GM19099 (cell line): ENCODE measurements at regions not wholly inside any gene's neighbourhood (a gene's known extent, or its start where the extent isn't known, plus 50 kb on each side); places are given as distances from the start of the nearest gene placed in this dataset.

Experiments
- POLR2A ChIP-seq: IDR thresholded peaks from 3 replicates; pipeline ENCODE4 v1.6.1; 2011; ENCODE audit warnings: low read depth; ENCODE audit not compliant: insufficient read length; ENCODE audit errors: extremely low read depth

DNA sequence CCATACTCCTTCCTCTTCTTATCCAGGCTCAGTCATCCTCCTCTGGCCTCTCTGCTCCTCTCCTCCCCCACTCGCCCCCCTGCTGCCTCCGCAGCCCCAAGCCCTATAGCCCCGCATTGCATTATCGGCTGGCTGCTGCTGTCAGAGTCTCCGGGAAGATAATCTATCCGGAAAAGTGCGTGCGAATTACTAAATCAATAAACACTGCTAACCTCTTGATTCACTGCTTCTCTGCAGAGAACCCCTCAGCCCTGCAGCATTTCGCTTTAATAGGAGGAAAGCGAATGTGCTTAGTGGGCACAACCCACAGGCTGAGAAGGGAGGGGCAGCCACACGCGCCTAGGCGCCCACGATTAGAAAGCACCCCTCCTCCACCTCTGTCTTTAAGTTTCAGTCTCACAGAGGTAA lies 167.6 kb downstream of the ABHD5 start:
- no peak for TF ChIP-seq POLR2A

DNA sequence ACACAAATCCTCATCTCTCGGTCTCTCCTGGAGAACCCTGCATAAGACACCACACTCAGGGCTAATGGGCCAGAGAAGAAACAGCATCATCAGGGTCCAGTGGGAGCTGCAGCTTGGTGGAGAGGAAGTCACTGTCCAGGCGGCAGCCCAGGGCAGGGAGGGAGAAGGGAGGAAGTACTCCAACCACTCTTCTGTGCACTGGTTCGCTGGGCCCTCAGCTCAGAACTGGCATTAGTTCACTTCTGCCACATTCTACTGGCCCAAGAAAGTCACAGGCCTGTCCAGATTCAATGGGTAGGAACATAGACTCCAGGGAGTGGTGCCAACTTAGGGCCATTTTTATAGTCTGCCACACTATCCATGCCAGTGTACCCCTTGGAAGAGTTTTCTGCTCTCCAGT lies 169.0 kb downstream of the ABHD5 start:
- no peak for TF ChIP-seq POLR2A

DNA sequence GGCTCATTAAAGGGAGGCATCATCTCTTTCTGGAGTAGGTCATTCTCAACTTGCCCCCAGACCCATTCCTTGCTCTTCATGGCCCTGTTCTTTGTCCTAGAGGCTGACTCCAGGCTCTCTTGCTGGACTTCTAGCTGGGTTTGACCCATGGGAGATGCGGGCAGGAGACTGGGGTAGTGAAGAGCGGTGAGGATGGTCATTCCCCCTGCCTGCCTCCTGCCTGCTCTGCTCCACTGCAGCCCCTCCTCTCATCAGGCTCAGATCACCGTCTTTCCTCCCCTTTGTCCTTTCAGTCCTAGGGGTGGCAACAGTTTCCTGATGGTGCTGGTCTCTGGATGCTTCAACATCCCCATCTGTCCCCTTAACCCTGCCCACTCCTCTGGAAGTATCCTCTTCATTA lies 170.9 kb downstream of the ABHD5 start:
- TF ChIP-seq POLR2A = no peak

DNA sequence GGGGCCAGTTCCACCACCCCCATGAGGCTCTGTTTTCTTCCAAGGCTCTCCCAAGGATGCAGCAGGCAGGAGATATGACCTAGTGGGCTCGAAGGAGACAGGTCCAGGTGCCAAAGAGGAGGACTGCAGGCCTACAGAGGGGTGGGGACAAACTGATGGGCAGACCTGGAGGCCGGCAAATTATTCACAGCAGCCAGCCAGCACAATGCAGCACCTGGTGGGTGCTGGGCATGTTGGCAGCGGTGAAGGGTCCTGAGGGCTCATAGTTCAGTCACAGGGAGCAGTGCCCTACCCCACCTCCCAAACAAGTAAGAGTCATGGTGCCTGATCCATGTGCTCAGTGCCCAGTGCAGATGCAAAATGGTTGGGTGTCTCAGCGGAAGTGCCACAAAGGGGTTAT lies 171.7 kb downstream of the ABHD5 start:
- no peak for TF ChIP-seq POLR2A

DNA sequence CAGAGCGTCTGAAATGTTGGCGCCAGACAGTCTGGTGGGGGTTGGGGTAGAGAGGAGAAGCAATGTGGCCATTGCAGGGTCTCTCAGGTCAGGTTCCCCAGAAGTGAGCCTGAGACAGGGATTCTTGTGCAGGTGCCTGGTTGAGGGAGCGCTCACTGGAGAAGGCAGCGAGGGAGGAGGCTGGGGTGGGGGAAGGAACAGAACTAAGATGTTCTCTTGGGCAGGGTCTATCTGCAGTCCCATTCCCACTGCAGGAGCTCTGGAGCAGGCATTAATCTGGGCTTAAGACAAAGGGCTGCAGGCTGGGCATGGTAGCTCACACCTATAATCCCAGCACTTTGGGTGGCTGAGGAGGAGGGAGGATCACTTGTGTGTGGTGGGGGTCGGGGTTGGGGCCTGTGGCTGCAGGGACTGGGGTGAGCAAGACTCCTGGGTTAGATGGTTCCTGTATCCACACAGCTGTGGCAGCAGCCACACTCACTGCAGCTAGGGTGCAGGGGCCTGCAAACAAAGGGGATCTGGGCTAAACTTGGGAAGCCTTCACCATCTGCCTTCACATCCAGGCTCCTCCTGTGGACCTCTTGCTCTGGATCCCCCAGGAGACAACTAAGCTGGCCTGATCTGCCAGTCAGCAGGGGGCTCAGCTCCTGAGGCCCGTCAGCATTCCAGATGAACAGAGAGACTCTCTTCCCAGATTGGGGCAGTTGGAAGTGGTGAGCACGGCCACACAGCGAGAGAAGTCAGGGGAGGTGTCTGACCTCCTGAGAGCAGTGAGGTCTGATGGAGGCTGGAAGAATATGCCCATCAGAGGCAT lies 172.5 kb downstream of the ABHD5 start:
- no peak for TF ChIP-seq POLR2A

DNA sequence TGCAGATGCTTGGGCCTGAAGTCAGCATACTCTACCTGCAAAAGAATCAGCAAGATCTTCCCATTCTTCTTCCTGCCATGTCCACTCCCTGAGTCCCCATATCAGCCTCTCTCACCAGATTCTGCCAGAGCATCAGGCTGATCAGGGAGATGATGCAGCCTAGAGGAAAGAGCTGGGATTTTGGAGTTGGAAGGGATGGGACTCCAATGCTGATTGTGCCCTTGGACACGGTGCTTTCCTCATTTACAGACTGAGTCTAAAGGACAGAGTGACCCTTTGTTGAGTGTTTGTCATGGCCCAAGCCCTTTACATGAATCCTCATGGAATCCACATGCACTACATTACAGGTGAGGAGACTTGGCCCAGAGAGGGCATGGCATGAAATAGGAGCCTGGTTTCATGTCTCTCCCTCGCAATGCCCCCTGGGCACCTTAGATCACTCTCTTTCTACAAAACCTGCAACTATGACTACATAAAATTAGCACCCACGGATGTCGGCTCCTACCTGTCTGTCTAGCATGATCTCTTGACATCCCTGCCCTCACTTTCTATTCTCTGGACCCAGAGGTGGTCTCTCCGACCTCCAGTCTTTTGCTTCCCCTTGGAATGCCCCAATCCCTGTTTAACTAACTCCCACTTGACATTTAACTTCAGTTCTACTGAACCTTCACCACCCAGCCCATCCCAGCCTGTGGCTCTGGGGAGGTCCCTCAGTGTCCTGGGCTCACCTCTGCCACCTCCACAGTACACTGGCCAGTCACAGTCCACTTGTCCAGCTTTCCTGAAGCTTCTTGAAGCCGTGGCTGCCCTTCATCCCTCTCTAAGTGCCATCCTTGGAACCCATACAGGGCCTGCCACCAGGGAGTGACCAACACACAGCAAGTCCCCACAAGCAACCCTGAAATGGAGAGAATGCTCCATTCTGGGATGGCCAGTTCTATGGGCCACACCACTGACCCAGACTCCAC lies 173.5 kb downstream of the ABHD5 start:
- TF ChIP-seq POLR2A = no peak

DNA sequence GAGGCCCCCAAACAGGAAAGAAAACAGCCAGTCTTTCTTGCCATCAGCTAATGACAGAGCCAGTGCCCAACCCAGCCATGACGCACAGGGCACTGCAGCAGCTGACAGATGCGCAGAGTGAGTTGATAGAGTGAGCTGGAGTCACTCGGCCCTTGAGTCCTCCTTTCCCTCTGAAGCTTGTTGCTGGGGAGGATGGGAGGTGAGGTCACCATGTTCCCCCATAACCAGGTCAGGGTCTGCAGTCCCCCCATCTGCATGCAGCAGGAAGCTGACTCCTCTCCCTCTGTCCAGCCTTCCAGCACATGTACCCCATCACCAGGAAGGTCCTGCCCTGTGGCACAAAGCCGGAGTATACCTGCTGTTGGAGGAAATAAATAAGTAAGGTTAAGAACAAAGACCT lies 174.6 kb downstream of the ABHD5 start:
- no peak for TF ChIP-seq POLR2A

DNA sequence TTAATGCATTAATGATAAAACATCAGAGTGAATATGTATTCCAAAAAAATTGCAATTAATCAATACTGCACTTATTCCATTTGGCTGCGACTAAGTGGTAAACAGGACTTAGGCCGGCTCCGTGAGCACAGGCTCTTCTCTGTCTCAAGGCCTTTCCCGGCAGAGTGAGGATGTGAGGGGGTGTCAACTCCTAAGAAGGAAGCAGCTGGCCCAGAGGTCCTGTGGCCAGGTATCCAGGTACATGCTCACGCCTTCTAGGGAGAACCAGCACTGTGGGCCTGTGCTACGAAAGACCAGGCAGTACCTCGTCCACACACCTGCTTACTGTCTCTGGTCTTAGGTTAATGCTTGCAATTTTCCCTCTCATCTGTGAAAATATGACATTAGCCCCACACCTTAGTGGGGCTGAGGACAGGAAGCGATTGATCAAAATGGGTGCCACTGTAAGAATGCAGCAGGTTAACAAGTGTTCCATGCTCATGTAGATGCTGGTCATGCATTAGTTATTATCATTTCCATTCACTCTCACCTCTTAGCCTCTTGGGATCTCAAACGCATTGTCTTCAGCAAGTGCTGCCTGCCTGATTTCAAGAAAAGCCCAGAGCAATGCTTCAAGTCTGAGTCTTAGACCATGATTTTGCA lies 175.3 kb downstream of the ABHD5 start:
- no peak for TF ChIP-seq POLR2A

DNA sequence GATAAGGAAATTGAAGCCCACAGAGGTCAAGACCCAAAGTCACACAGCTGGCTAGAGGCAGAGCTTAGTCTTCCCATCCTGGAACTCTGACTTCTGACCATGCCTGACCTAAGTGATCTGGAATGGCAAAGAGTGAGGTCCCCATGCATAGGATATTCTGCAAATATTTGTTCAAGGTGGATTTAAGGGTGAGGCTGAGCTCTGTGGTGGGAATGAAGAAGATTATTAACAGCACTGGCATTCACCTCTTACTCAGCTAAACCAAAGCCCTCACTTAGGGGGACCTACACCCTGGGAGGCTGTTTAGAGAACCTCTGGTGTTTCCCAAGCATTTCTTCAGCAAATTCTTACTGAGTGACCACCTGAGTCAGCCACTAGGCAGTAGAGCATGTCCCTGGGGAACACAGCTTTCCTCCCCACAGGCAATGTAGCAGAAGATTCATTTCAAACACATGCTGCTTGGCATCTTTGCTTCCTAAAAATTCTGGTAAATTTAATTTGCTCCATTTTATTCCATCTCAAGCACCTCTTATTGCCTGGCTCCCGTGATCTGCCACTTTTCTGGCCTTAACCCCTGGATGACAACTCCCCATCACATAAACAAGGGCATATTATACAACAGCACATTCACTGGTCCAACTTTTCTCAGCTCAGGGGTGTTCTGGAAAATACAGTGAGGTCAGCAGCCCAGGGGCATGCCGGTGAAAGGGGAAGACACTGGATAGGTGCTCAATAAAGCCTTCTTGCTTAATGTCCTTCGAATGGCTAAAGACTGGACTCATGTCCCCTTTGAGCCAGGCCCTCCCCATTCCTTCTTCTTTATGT lies 176.0 kb downstream of the ABHD5 start:
- no peak for TF ChIP-seq POLR2A

DNA sequence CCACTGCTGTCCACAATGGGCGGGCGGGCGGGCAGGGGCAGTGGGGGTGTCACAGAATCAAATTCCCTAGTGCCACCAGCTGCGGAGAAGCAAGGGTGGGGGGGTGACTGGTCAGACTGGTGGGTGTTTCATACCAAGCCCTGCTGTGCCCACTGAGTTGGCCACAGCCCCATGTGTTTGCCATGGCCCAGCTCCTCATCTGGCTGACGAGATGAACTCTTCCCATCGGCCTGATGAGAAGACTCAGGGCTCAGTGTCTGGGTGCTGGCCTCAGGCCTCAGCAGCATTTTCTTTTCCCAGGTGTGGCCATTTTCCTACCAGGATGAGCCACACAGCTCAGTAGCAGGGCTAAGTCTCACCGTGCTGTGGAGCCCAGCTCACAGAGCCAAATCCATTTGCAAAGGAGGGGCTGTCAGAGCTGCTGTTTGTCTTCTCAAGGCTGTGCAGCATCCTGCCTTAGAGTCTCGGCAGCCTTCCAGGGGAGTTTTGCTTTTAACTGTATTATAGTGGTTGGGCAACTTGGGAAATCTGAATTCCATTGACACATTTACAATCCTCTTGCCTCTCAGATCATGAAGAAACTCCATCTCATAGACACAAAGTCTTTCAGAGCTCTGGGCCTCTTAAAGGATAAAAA lies 176.8 kb downstream of the ABHD5 start:
- no peak for TF ChIP-seq POLR2A

DNA sequence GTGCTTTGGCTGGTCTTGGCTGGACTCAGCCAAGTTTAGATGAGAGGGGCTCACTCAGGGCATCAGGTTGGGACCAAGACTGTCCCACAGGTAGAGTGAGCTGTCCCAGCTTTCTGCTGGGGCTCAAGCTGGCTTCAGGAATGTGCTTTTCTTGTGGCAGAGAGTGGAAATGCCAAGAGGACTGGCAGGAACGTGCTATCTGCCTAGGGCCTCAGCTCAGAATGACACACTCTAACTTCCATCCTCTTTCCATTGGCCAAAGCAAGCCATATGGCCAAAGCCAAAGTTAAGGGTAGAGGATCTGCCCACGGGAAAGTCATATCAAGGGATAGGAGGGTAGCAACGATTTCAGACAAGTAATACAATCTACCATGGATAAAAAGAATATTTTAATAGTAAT lies 178.8 kb downstream of the ABHD5 start:
- no peak for TF ChIP-seq POLR2A

DNA sequence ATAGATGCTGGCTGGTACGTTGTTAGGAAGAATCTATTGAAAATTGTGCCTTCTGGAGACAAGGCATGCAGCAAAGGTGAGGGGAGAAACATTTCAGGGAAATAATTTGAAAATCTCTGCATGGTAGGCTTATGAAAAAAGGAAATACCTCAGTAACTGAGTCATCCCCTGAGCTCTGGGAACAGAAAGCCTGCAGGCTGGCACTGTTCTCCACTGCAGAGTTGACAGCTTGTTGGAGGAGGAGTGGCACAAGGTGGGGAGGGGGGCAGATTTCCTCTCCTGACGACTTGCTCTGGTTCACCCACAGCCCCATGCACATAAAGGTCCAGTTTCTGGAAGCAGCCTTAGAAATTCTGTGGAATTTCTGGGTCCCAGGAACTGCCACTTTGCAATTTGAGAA lies 179.4 kb downstream of the ABHD5 start:
- TF ChIP-seq POLR2A = no peak

DNA sequence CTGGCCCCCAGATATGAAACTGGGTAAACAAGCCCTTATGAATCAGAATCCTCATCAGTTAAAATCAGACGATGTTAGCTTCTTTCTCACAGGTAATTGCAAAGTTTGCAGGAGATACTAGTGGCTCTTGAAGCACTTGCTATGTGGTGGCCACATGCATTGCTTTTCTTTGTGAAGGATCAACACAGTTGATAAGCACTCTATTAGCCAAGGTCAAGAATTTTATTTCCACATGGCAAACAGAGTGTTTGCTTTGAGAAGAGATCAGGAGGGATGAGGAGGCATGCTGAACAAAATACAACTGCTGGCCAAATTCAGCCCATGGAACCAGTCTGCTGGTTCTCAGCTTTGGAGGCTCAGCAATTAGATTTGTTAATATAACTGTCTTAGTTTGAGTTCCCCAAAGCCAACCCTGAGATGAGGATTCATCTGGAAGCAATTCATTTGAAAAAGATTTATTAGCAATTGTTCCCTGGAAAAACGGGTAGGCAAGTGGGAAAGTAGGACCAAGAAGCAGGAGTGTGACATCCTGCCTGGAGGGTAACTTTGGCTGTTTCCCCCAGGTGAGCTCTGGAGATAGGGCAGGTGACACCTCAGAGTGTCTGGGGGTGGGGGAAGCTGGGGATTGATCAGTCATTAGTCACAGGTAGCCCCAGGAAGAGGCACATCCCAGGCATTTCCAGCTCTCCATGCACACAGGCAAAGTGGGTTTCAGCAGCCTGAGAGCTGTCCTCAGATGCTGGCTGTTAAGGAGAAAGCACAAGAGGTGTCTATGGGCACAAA lies 180.3 kb downstream of the ABHD5 start:
- no peak for TF ChIP-seq POLR2A
